DMS153 treated with DMSO at 0.1 percent for 48 hours (cell line): ENCODE measurements at regions not wholly inside any gene's neighbourhood (a gene's known extent, or its start where the extent isn't known, plus 50 kb on each side); places are given as distances from the start of the nearest gene placed in this dataset.

Source experiments
- DNase-seq: peaks from one replicate; lab custom pipeline; 2025; ENCODE audit not compliant: unreplicated experiment; lab: John Stamatoyannopoulos, UW

GRCh38 chr6:66735106-66735890 is 1028.3 kb upstream of the EYS start:
- no peak for DNase-seq

- DNase-seq = no peak
These were observed 1024.3 kb upstream of the EYS start for GRCh38 chr6:66731310-66731709.

- no peak for DNase-seq
These were observed 1018.6 kb upstream of the EYS start for GRCh38 chr6:66725670-66726069.

- no peak for DNase-seq
These were observed 1010.8 kb upstream of the EYS start for GRCh38 chr6:66717801-66718200.

- DNase-seq = no peak
These were observed 992.4 kb upstream of the EYS start for GRCh38 chr6:66699385-66699784.

GRCh38 chr6:66689608-66690007 is 982.6 kb upstream of the EYS start:
- DNase-seq = no peak

GRCh38 chr6:66687611-66688140 is 980.6 kb upstream of the EYS start:
- DNase-seq = no peak

- no peak for DNase-seq
These were observed 968.9 kb upstream of the EYS start for GRCh38 chr6:66675906-66676305.

GRCh38 chr6:66664112-66664511 is 957.1 kb upstream of the EYS start:
- no peak for DNase-seq

GRCh38 chr6:66662721-66663507 is 955.9 kb upstream of the EYS start:
- DNase-seq = no peak

GRCh38 chr6:66662196-66662595 is 955.2 kb upstream of the EYS start:
- no peak for DNase-seq

- DNase-seq = no peak
These were observed 948.4 kb upstream of the EYS start for GRCh38 chr6:66655420-66655819.

GRCh38 chr6:66638518-66638917 is 931.5 kb upstream of the EYS start:
- no peak for DNase-seq

GRCh38 chr6:66638099-66638498 is 931.1 kb upstream of the EYS start:
- no peak for DNase-seq

GRCh38 chr6:66628917-66629316 is 921.9 kb upstream of the EYS start:
- DNase-seq = no peak

GRCh38 chr6:66623050-66623449 is 916.0 kb upstream of the EYS start:
- no peak for DNase-seq

GRCh38 chr6:66605971-66606370 is 898.9 kb upstream of the EYS start:
- DNase-seq = no peak

GRCh38 chr6:66605011-66605410 is 898.0 kb upstream of the EYS start:
- DNase-seq = no peak

- no peak for DNase-seq
These were observed 892.5 kb upstream of the EYS start for GRCh38 chr6:66599541-66599940.

- DNase-seq = no peak
These were observed 871.3 kb upstream of the EYS start for GRCh38 chr6:66578362-66578761.

- no peak for DNase-seq
These were observed 861.2 kb upstream of the EYS start for GRCh38 chr6:66568271-66568670.

- DNase-seq = no peak
These were observed 854.5 kb upstream of the EYS start for GRCh38 chr6:66561479-66561878.
